ENCODE measurements at regions not wholly inside any gene's neighbourhood (a gene's known extent, or its start where the extent isn't known, plus 50 kb on each side); places are given as distances from the start of the nearest gene placed in this dataset.

DNA sequence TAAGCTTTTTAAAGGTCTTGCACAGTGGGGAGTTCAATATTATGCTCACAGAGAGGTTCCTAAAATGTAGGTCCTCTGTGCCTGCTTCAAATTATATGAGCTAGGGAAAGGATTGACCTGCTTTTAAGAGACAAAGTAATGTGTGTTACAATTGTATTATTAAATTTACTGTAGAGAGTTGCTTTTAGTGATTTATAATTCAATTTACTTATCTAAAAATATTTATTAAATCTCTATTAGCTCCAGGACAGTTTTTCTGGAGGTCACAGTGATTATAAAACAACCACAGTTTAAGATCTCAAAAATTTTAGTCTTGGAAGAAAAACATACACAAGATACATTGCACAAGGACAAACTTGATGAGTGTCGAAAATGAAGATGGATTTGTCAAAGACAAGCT lies 665.7 kb upstream of the ARPP21 start:
- TF ChIP-seq, protein P1, sequence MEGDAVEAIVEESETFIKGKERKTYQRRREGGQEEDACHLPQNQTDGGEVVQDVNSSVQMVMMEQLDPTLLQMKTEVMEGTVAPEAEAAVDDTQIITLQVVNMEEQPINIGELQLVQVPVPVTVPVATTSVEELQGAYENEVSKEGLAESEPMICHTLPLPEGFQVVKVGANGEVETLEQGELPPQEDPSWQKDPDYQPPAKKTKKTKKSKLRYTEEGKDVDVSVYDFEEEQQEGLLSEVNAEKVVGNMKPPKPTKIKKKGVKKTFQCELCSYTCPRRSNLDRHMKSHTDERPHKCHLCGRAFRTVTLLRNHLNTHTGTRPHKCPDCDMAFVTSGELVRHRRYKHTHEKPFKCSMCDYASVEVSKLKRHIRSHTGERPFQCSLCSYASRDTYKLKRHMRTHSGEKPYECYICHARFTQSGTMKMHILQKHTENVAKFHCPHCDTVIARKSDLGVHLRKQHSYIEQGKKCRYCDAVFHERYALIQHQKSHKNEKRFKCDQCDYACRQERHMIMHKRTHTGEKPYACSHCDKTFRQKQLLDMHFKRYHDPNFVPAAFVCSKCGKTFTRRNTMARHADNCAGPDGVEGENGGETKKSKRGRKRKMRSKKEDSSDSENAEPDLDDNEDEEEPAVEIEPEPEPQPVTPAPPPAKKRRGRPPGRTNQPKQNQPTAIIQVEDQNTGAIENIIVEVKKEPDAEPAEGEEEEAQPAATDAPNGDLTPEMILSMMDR (IDR thresholded peaks at IDR 0.05; ENCODE audit: insufficient read depth, low read length, poor library complexity, severe bottlenecking), result no peak
- TF ChIP-seq EZH2phosphoT487 (conservative IDR thresholded peaks at IDR 0.05; ENCODE audit: low read length), result no peak
